GM06990 (cell line): ENCODE measurements at regions not wholly inside any gene's neighbourhood (a gene's known extent, or its start where the extent isn't known, plus 50 kb on each side); places are given as distances from the start of the nearest gene placed in this dataset.
"Not testable (repeated sequence)": the region's sequence is repeated elsewhere in the genome, so short reads cannot be mapped to it uniquely, and the experiment has no call there.

ENCODE experiments used
- DNase-seq: peaks from one replicate; pipeline ENCODE4 v3.0.0-alpha.2; 2011; ENCODE audit not compliant: insufficient read length; ENCODE audit errors: extremely low read depth
- H3K27me3 ChIP-seq: replicated peaks from 2 replicates; pipeline ENCODE4 v1.6.0; 2011; ENCODE audit warnings: low read length; ENCODE audit not compliant: control insufficient read depth, insufficient read depth
- H3K36me3 ChIP-seq: 2 replicates; pipeline ENCODE4 v1.5.1; 2011; ENCODE audit warnings: low read length; ENCODE audit not compliant: control insufficient read depth, insufficient read depth
- H3K4me3 ChIP-seq: replicated peaks from 2 replicates; pipeline ENCODE4 v1.5.1; 2011; ENCODE audit warnings: low read depth, mild to moderate bottlenecking, control low read depth, low read length
- CTCF ChIP-seq: IDR thresholded peaks from 2 replicates; pipeline ENCODE4 v1.5.1; 2011; ENCODE audit warnings: low read length, control low read depth, mild to moderate bottlenecking, inconsistent platforms; ENCODE audit not compliant: insufficient read depth, poor library complexity, severe bottlenecking

DNA sequence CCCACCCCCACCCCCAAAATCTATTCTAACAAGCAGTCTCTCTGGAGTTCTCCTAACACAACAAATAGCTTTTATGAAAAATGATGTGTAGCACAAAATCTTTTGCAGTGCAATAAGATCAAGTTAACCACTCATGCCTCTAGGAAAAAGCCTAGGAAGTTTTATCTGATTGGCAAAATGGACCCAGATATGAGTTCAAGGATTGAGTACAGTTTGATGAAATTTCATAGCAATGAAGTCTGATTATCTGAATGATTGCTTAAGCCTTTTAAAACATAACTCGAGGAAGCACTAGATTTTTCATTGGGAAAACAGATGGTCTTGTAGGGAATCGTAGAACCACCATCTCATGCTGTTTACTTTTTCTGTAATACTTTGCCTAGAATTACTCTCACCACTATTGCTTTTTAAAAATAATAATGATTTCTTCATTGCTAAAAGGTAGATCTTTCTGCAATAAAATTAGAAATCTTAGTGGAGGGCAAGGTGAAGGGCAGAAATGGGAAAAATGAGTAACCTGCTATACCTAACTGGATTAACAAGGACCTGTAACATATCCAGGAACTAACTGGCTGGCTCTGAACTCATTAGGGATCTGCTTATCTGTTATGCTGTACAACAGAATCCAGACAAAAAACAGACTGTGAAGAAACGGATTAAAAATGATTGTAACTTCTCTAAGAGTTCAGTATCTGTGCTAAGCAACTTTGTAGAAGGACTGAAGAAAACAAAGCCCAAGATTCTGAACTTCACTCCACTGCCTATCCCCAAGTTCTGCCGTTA, 73.7 kb upstream of the ETAA1 start:
- Histone ChIP-seq H3K4me3 (no peak overlapping the region), H3K36me3 (no peaks in the 10 kb centered on the region), H3K27me3 (no peaks in the 10 kb centered on the region)
- TF ChIP-seq CTCF, result no peak
- no peak for DNase-seq

- no peaks in the 10 kb centered on the region for H3K36me3 ChIP-seq
- TF ChIP-seq CTCF, result no peak
- H3K4me3 ChIP-seq, result no peak overlapping the region
- no peaks in the 10 kb centered on the region for H3K27me3 ChIP-seq
- no peak for DNase-seq
Measured at GRCh38 chr2:67329513-67329912, 67.6 kb upstream of the ETAA1 start.

DNA sequence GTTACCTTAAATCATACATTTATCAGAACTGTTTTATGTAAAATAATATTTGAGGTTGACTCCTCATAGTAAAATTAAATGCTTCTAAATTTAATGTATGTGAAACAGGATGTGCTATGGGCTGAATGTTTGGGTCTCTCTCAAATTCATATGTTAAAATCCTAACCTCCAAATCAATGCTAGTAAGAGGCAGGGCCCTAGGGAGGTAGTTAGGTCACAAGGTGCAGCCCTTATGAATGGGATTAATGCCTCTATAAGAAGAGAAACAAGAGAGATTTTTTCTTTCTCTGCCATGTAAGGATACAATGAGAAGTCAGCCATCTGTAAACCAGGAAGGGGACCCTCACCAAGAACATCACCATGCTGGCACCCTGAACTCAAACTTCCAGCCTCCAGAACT, 67.2 kb upstream of the ETAA1 start:
- DNase-seq, result no peak
- H3K4me3 ChIP-seq, result no peak overlapping the region

DNA sequence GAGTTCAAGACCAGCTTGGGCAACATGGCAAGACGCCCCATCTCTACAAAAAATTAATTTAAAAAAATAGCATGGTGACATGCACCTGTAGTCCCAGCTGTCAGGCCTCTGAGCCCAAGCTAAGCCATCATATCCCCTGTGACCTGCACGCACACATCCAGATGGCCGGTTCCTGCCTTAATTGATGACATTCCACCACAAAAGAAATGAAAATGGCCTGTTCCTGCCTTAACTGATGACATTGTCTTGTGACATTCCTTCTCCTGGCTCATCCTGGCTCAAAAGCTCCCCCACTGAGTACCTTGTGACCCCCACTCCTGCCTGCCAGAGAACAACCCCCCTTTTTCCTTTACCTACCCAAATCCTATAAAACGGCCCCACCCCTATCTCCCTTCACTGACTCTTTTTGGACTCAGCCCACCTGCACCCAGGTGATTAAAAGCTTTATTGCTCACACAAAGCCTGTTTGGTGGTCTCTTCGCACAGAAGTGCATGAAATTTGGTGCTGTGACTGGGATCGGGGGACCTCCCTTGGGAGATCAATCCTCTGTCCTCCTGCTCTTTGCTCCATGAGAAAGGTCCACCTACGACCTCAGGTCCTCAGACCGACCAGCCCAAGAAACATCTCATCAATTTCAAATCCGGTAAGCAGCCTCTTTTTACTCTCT, 65.6 kb upstream of the ETAA1 start:
- not testable (repeated sequence) for H3K36me3 ChIP-seq, H3K4me3 ChIP-seq, H3K27me3 ChIP-seq, DNase-seq

More for the DNA sequence above, 67.2 kb upstream of the ETAA1 start:
- H3K27me3 ChIP-seq, result no peaks in the 10 kb centered on the region
- no peak for TF ChIP-seq CTCF
- H3K36me3 ChIP-seq, result no peaks in the 10 kb centered on the region

DNA sequence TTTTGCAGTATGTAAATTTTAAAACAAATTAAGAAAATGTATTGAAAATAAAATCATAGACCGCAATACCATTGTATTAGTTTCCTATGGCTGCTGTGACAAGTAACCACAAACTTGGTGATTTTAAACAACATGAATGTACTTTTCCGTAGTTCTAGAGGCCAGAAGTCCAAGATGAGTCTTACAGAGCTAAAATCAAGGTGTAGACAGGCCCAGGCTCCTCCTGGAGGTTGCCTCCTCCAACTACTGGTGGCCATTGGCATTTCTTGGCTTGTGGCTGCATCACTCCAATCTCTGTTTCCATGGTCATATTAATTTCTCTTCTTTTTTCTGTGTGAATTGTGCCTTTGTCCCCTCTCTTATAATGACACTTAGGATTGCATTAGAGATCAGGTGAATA, 59.2 kb upstream of the ETAA1 start:
- TF ChIP-seq CTCF, result no peak
- Histone ChIP-seq H3K36me3 (no peaks in the 10 kb centered on the region), H3K27me3 (no peaks in the 10 kb centered on the region), H3K4me3 (no peak overlapping the region)
- no peak for DNase-seq

DNA sequence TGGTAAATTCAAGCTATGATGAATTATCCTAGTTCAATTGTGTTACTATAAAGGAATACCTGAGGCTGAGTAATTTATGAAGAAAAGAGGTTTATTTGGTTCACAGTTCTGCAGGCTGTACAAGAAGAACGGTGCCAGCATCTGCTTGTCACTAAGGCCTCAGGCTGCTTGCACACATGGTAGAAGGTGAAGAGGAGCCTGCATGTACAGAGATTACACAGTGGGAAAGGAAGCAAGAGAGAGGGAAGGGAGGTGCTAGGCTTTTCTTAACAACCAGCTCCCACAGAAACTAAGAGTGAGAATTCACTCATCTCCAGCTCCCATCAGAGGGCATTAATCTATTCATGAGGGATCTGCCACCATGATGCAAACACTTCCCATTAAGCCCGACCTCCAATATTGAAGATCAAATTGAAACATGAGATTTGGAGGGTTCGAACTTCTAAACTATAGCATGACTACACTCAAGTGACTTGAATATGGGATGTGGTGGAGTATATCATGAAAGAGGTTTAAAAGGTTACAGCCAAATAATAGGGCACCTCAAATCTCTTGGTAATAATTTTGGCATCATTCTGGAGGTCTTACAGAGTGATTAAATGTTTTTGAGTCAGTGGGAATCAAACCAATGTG, 58.4 kb upstream of the ETAA1 start:
- Histone ChIP-seq H3K4me3 (no peak overlapping the region), H3K27me3 (no peaks in the 10 kb centered on the region), H3K36me3 (no peaks in the 10 kb centered on the region)
- no peak for DNase-seq
- TF ChIP-seq CTCF, result no peak
